ENCODE measurements at regions not wholly inside any gene's neighbourhood (a gene's known extent, or its start where the extent isn't known, plus 50 kb on each side); places are given as distances from the start of the nearest gene placed in this dataset.

DNA sequence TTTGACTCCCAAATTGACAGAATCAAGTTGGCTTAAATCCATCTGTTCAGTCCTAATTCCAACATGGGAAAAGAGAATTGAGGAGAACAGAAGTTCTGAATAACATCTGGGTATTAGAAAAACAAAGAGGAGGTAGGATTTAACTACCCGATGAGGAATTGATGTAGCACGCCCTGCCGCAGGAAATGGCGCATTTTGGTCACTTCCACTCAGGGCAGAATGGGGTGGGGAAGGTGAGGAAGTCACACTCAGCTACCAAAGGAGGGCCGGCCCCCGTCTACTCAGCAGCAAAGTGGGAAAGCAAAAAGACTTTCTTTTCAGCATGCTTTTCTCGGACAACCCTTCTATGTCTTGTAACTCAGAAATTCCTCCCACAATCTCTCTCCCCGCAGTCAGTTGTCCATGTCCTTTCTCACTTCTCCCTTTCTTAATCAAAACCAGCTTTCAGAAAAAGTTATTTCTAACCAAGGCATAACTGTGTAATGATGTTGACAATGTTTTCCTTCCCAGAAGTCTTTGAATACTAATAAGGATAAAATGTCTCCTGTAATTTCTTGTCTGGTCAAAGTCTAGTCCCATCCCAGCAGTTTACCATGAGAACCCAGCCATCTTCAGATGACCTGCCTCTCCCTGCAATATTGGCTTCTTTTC is 60.5 kb upstream of the SIPA1L2 start:
- no peak for TF ChIP-seq CTCF (conservative IDR thresholded peaks at IDR 0.05; ENCODE audit: low read depth, low read length)
- no peak for TF ChIP-seq EZH2phosphoT487 (IDR thresholded peaks at IDR 0.05; ENCODE audit: borderline replicate concordance, low read length)
